SK-N-SH (cell line): ENCODE measurements at regions not wholly inside any gene's neighbourhood (a gene's known extent, or its start where the extent isn't known, plus 50 kb on each side); places are given as distances from the start of the nearest gene placed in this dataset.
"Not testable (repeated sequence)": the region's sequence is repeated elsewhere in the genome, so short reads cannot be mapped to it uniquely, and the experiment has no call there.

Source experiments
- CTCF ChIA-PET: fragments of 300-600, 350-600 bp; formaldehyde crosslinking; extraction: SDS; loops from one replicate; lab custom pipeline; 2021; lab: Yijun Ruan, JAX
- POLR2A ChIA-PET: fragments of 350-600 bp; sonication (Branson Sonifier 250); formaldehyde crosslinking; extraction: SDS; loops from one replicate; lab custom pipeline; 2020; ENCODE audit warnings: antibody characterized with exemption, inconsistent platforms; lab: Yijun Ruan, JAX
- DNase-seq: peaks from one replicate; pipeline ENCODE4 v3.0.0; 2012
- H2AFZ ChIP-seq: fragments of 200-600 bp; sonication (generic); 2 replicates; pipeline ENCODE4 v1.8.1; 2016; ENCODE audit warnings: antibody characterized with exemption, mild to moderate bottlenecking, low read depth
- H3F3A ChIP-seq: fragments of 200-600 bp; sonication (generic); replicated peaks from 2 replicates; pipeline ENCODE3; 2016; ENCODE audit warnings: antibody characterized with exemption, mild to moderate bottlenecking; ENCODE audit not compliant: insufficient read depth
- H3K27ac ChIP-seq, 2 experiments: fragments of 200-500 bp in 1 of 2; fragments of 200-600 bp in 1 of 2; sonication (Bioruptor generic) in 1 of 2; sonication (generic), shearing (Covaris generic) in 1 of 2; 2 replicates each; pipeline versions ENCODE4 v1.5.1 to v1.6.1; 2014 to 2016; ENCODE audit warnings: low read depth in 2 of 2, inconsistent platforms in 1 of 2, low read length in 1 of 2, mild to moderate bottlenecking in 1 of 2, mixed read lengths in 1 of 2
- H3K27me3 ChIP-seq: fragments of 200-600 bp; sonication (generic), shearing (Covaris generic); 2 replicates; pipeline ENCODE4 v1.6.1; 2016; ENCODE audit warnings: mixed run types; ENCODE audit not compliant: insufficient read depth
- H3K36me3 ChIP-seq, 2 experiments: fragments of 200-500 bp in 1 of 2; fragments of 200-600 bp in 1 of 2; sonication (Bioruptor generic) in 1 of 2; sonication (generic) in 1 of 2; replicated peaks in 1 of 2; 2 replicates each; pipeline versions ENCODE3 to v1.5.1; 2014 to 2016; ENCODE audit warnings: low read length in 1 of 2, mild to moderate bottlenecking in 1 of 2; ENCODE audit not compliant: insufficient read depth in 2 of 2, control insufficient read depth in 1 of 2
- H3K4me1 ChIP-seq, 2 experiments: fragments of 200-500 bp in 1 of 2; fragments of 200-600 bp in 1 of 2; sonication (Bioruptor generic) in 1 of 2; sonication (generic), shearing (Covaris generic) in 1 of 2; 2 replicates each; pipeline versions ENCODE4 v1.5.1 to v1.6.1; 2014 to 2016; ENCODE audit warnings: low read depth in 1 of 2, low read length in 1 of 2, mixed run types in 1 of 2; ENCODE audit not compliant: insufficient read depth in 2 of 2, control insufficient read depth in 1 of 2
- H3K4me2 ChIP-seq: fragments of 200-600 bp; sonication (generic), shearing (Covaris generic); 2 replicates; pipeline ENCODE4 v1.6.1; 2017; ENCODE audit warnings: mixed run types
- H3K4me3 ChIP-seq, 2 experiments: fragments of 200-500 bp in 1 of 2; fragments of 200-600 bp in 1 of 2; sonication (Bioruptor generic) in 1 of 2; sonication (generic), shearing (Covaris generic) in 1 of 2; 2 replicates each; pipeline versions ENCODE4 v1.5.1 to v1.8.1; 2014 to 2016; ENCODE audit warnings: low read depth in 2 of 2, inconsistent platforms in 1 of 2, low read length in 1 of 2, mild to moderate bottlenecking in 1 of 2, mixed read lengths in 1 of 2, moderate library complexity in 1 of 2
- H3K79me2 ChIP-seq: fragments of 200-600 bp; sonication (generic); 2 replicates; pipeline ENCODE4 v1.8.1; 2017; ENCODE audit warnings: mild to moderate bottlenecking; ENCODE audit not compliant: insufficient read depth
- H3K9ac ChIP-seq: fragments of 200-600 bp; sonication (generic); 2 replicates; pipeline ENCODE4 v1.6.1; 2017; ENCODE audit warnings: mixed run types
- H3K9me2 ChIP-seq: fragments of 200-600 bp; sonication (generic); 2 replicates; pipeline ENCODE4 v1.6.1; 2017; ENCODE audit warnings: mixed run types
- H3K9me3 ChIP-seq: fragments of 200-600 bp; sonication (generic); 2 replicates; pipeline ENCODE4 v1.6.1; 2017; ENCODE audit warnings: mixed run types, mild to moderate bottlenecking, moderate library complexity
- H4K20me1 ChIP-seq: fragments of 200-600 bp; sonication (generic); 2 replicates; pipeline ENCODE4 v1.6.1; 2017; ENCODE audit warnings: mild to moderate bottlenecking, mixed run types; ENCODE audit not compliant: insufficient read depth
- FOSL2 ChIP-seq: IDR thresholded peaks from 2 replicates; pipeline ENCODE4 v1.4.0; 2012; ENCODE audit warnings: low read depth, mild to moderate bottlenecking, moderate library complexity, borderline replicate concordance
- FOXJ3 ChIP-seq: sonication (generic); formaldehyde crosslinking; IDR thresholded peaks from 2 replicates; pipeline ENCODE4 v1.5.1; 2020; ENCODE audit warnings: mild to moderate bottlenecking, missing genetic modification reagents
- GATA2 ChIP-seq: sonication (generic); formaldehyde crosslinking; IDR thresholded peaks from 2 replicates; pipeline ENCODE4 v1.5.0; 2020; ENCODE audit warnings: mild to moderate bottlenecking, missing genetic modification reagents
- IRF3 ChIP-seq: fragments of 150-350 bp; IDR thresholded peaks from 2 replicates; pipeline ENCODE4 v1.6.1; 2016; ENCODE audit warnings: mild to moderate bottlenecking, low read depth, low read length
- JUND ChIP-seq: IDR thresholded peaks from 2 replicates; pipeline ENCODE4 v1.4.0; 2012
- MAX ChIP-seq: IDR thresholded peaks from 2 replicates; pipeline ENCODE4 v1.4.0; 2012; ENCODE audit warnings: low read depth
- MEF2A ChIP-seq: IDR thresholded peaks from 2 replicates; pipeline ENCODE4 v1.4.0; 2012; ENCODE audit warnings: low read depth, borderline replicate concordance
- NFIC ChIP-seq: IDR thresholded peaks from 2 replicates; pipeline ENCODE4 v1.4.0; 2012; ENCODE audit warnings: borderline replicate concordance
- NRF1 ChIP-seq: IDR thresholded peaks from 2 replicates; pipeline ENCODE4 v1.6.1; 2012; ENCODE audit warnings: low read depth, mild to moderate bottlenecking, low read length
- POLR2AphosphoS5 ChIP-seq: IDR thresholded peaks from 2 replicates; pipeline ENCODE4 v1.6.1; 2012; ENCODE audit warnings: low read depth, low read length
- RFX5 ChIP-seq: IDR thresholded peaks from 2 replicates; pipeline ENCODE4 v1.6.1; 2012; ENCODE audit warnings: mild to moderate bottlenecking, improper control_type of control experiment, low read length
- TAF1 ChIP-seq: IDR thresholded peaks from 2 replicates; pipeline ENCODE4 v1.6.1; 2012; ENCODE audit warnings: low read depth, mild to moderate bottlenecking, low read length, moderate library complexity, borderline replicate concordance
- WGBS: methylation state at CpG from one replicate; pipeline ENCODE4 v1.1.6; 2017; ENCODE audit warnings: low lambda C conversion rate; 5-methylcytosine and 5-hydroxymethylcytosine counted together

GRCh38 chr2:234363011-234363487 is 133.8 kb downstream of the ARL4C start:
- H3K9me3 ChIP-seq = no peaks in the 10 kb centered on the region
- TF ChIP-seq POLR2AphosphoS5 (no peak), MAX (no peak), FOSL2 (0 out of 2 replicates have a peak, but pooled peaks have one; percentile 3)
- H3K9ac ChIP-seq = no peak overlapping the region
- no peak for DNase-seq
- no peak overlapping the region for H3K4me3 ChIP-seq
- no peaks in the 10 kb centered on the region for H3K27me3 ChIP-seq
- WGBS = 57% methylated on average over 4 of the region's 4 CpGs
- H4K20me1 ChIP-seq = no peaks in the 10 kb centered on the region
- POLR2A ChIA-PET = no interaction called here
- no peak overlapping the region for H3K4me2 ChIP-seq
- no peak overlapping the region for H3K27ac ChIP-seq
- H3K36me3 ChIP-seq = no peaks in the 10 kb centered on the region
- CTCF ChIA-PET = interaction anchor here (0.6 to 0.9 kb wide), 3 partner anchors 8 to 596 kb away, joined by 3 read pairs; no protein-coding TSS in a partner anchor
- peaks cover 0 to 1% of the 10 kb centered on the region in 2 experiments; a peak in 1 of 4 replicates for H3K4me1 ChIP-seq
- H2AFZ ChIP-seq = no peak overlapping the region
- no peaks in the 10 kb centered on the region for H3F3A ChIP-seq
- no peaks in the 10 kb centered on the region for H3K9me2 ChIP-seq
- H3K79me2 ChIP-seq = no peaks in the 10 kb centered on the region

- H3K27me3 ChIP-seq, H4K20me1 ChIP-seq, H3F3A ChIP-seq, H3K36me3 ChIP-seq, H3K79me2 ChIP-seq, POLR2A ChIA-PET, H3K4me2 ChIP-seq, DNase-seq, H3K9me2 ChIP-seq, H3K9ac ChIP-seq, H3K4me3 ChIP-seq, H2AFZ ChIP-seq, H3K9me3 ChIP-seq, H3K27ac ChIP-seq, H3K4me1 ChIP-seq: not testable (repeated sequence)
- CTCF ChIA-PET = interaction anchor here (1.2 kb wide), 1 partner anchor 8 kb away, joined by 6 read pairs; no protein-coding TSS in a partner anchor
- TF ChIP-seq JUND = 0 out of 2 replicates have a peak, but pooled peaks have one; percentile 11
- 0 out of 2 replicates have a peak, but pooled peaks have one; percentile 17 for TF ChIP-seq NFIC
These were observed 136.4 kb downstream of the ARL4C start for GRCh38 chr2:234360313-234360975.

GRCh38 chr2:234357666-234358065 is 139.2 kb downstream of the ARL4C start:
- DNase-seq = no peak
- POLR2A ChIA-PET = no interaction called here
- CTCF ChIA-PET = no interaction called here
- 69% methylated on average over 3 of the region's 3 CpGs for whole genome bisulfite sequencing
- Histone ChIP-seq H3K9me2 (no peaks in the 10 kb centered on the region), H3K27ac (no peak overlapping the region), H3K4me2 (no peak overlapping the region), H4K20me1 (no peaks in the 10 kb centered on the region), H3K36me3 (no peaks in the 10 kb centered on the region), H3K9ac (no peak overlapping the region), H3K27me3 (no peaks in the 10 kb centered on the region), H3K79me2 (no peaks in the 10 kb centered on the region), H3K4me3 (no peak overlapping the region), H3K4me1 (peaks cover 0 to 9% of the 10 kb centered on the region in 2 experiments; a peak in 1 of 4 replicates), H2AFZ (no peak overlapping the region), H3F3A (no peaks in the 10 kb centered on the region), H3K9me3 (no peaks in the 10 kb centered on the region)
- TF ChIP-seq NRF1 (no peak), RFX5 (no peak), GATA2 (CRISPR knock-in tag) (no peak), FOXJ3 (CRISPR knock-in tag) (no peak), POLR2AphosphoS5 (no peak), TAF1 (no peak), MEF2A (no peak), IRF3 (no peak)
